HG02588 (cell line): ENCODE measurements at regions not wholly inside any gene's neighbourhood (a gene's known extent, or its start where the extent isn't known, plus 50 kb on each side); places are given as distances from the start of the nearest gene placed in this dataset.

ENCODE experiments used
- ATAC-seq: cut with Tn5 transposase; IDR thresholded peaks from one replicate; pipeline ENCODE4 v1.9.1; 2021; ENCODE audit warnings: mild to moderate bottlenecking, moderate library complexity; ENCODE audit not compliant: unreplicated experiment

DNA sequence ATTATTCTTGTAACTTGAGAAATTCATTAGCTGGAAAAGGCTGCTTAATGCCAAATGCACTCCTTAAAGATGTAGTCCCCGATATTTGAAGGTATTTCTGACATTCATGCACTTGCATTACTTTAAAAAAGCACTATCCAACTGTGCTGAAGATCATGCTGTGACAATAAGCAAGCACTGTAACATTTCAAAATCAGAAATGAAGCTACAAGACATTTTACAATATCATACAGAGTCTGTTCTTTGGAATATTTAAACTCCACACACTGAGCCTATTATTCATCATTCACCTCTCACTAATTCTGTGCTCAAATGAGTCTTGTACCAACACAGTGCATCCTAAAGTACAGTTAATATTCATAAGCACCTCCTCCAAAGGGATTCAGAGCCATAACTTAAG is 413.2 kb downstream of the CETN3 start:
- ATAC-seq: no peak

DNA sequence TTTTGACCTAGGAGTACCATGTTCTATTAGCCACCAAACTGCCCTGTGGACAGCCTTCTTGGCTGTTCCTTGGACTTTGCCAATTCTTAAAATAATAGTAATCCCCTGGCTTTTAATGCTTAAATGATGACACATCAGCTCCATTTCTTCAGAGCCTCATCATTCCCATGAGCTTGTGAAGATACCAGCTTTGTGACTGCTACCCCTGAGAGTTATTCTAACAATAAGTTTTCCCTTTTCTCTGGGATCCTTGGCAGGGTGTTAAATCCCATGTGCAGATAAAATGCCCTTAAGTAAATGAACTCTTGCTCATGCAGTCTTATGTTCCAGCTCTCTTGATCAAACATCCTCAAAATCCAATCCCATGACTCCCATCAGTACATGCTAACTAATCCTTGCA is 415.3 kb downstream of the CETN3 start:
- no peak for ATAC-seq

DNA sequence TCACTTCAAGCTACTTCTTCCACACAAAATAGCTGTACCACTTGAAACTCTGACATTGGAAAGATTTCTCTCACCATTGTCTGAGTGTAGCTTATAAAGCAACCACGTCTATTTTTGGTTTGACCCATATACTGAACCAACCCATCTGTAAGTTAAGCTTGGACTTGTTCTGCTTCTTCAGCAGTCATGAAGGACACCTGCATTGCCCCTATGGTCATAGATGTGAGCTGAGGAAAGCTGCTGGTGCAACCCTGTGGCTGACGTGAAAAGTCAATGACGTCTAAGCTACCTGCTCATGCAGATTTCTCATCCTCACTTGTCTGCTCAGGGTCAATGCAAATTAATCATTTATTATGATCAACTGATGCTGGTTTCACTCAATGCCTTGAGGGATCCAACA is 417.4 kb downstream of the CETN3 start:
- ATAC-seq: no peak

DNA sequence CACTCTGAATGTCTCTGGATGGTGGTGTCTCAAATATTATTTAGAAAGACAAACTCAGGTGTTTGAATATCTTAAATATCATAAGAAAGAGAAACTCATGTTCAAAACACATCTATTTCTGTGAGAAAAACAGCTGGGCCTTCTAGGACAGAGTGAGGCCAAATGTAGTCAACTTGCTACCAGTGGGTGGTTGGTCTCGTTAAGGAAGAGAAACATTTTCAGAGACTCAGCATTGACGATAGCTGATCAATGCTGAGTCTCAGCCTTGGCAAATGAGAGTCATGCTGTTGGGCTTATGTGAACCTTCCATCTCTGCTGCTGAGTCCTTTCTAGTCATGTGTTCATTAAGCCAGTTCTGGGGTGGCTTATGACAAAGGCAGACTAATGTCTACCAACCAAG is 418.0 kb downstream of the CETN3 start:
- no peak for ATAC-seq

DNA sequence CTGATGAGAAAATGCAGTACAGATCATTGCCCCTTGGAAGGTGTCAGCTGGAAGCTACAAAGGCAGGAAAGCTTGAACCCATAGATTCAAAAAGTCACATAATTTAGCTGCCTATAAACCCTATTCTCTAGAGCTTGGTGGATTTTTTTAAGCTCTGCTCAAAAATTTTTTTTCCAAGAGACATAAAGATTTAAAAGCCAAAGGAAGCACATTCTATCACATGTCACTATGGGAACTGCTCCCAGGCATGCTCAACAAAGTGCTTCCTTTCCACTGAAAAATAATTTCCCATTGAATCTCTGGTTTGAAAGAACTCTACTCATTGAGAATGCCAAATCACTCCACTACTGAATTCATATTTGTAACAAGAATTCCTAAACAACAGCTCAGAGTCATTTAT is 419.8 kb downstream of the CETN3 start:
- no peak for ATAC-seq

DNA sequence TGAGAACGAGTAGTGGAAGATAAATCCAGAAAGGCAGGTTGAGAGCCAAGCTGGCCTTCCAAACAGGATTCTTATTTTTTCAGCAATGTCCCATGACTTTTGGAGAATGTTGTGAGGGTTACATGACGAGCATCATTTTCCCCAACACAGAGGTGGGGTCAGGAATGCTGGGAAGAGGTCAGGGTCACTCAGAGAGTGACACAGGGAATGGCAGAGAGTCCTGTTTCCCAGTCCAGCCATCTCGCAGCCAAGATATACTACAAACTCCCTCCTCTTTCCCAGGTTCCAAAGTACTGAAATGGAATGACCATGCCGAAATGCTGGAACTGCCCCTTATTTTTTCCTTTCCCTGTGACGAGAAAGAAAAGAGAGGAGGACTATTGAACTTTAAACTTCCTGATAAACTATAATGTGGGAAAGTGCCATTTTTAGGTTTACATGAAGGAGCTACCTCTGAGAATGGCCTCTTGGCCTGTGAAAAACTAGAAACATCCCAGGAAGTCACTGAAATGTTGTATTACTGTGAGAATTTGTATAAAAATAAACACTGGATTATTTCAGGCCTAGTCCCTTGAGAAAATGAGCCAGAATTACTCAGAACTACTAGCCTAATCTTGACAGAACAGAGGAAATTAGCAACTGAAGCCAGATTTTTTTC is 420.4 kb downstream of the CETN3 start:
- no peak for ATAC-seq

DNA sequence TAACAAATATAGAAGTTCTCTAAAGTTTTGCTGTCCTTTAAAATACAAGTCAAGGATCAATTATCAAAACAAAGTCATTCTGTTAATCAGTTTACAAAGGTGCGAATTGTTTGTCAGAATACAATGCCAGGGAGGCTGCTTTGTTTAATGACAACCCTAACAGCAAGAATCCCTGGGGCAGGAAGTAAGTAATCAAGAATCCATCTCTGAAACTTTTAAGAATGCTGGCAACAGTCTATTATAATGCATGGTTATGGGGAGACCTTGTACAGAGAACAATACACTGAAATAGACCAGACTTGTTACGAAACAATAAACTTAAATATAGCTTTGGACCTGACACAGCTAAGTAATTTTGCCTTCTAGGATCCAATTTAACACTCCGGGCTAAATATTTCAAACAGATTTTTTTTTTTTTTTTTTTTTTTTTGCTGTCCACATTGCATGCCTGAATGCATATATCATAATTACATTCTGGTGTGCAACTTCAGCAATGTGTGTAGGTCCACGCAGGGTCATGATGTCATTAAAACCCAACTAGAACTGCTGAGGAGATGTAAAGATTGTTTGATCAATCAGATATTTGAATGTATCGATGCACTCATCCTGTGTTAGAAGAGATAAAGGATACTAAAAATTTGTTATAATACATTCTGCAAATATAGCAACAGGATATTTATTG is 421.3 kb downstream of the CETN3 start:
- no peak for ATAC-seq

DNA sequence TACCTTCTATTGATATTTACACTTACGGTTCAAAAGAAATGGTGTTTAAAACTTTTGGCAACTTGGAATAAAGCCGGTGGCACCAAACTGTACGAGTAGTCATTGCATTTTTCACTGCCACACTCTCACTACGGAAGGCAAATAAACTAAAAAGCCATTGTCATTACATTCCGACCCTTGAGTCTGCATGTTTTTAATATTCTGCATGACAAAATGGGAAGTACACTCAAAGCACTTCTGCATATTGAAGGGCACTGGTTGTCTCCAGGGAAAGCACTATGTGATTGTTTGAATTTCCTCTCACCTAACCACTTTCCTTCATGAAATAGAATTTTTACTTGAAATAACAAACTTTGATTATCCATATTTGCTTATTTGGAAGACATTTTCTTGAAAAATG is 426.3 kb downstream of the CETN3 start:
- ATAC-seq: no peak

DNA sequence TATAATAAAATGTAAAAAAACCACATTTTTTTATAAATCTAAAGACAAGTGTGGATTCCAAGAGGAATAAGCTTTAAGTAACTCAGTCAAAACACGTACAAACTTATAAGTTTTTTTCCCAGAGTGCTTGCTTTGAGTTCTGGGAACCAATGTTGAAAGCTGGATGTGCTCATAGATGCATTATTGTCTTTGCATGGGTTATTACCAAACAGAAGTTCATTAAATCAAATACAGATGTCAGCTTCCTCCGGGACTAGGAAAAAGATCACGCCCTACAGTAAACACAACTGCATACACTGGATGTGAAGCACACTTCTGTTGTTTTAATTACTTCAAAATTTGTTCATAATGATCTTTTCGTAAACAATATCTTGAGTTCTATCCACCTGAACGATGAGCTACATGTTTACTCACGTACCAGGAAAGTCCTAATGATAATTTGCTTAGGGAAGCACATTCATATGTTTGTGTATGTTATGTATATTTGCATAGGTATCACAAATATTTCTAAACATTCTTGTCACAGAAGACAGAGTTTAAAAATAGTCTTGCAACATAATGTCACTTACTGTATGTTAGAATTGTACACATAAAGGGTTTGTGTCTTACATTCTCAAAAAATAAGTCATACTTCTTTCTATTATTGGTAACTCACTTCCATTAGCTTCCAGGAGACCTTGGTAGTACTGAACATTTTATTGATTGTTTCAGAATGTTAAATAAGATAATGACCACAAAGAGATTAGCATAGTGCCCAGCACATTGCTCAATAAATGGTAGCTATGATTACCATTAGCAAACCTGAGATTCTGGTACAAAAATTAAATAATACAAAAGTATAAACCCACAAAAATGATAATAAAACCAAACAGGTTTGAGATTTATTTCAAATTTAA is 427.4 kb downstream of the CETN3 start:
- ATAC-seq: no peak

DNA sequence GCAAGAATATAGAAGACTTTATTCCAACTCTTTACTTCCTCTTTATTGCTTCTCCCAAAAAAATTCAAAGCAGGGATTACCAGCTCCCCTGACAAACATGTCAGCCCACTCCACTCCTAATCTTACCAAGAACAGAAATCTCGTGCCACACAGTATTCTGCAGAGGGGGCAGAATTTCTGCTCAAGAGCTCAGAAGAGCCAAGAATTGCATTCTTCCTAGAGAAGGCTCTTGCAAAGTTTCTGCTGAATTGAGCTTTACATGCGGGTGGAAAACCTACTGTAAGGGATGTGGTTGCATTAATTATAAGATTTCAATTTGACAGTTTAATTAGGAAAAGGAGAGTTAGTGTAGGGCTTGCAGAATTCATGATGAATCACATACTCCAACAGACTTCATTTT is 428.5 kb downstream of the CETN3 start:
- ATAC-seq: no peak

DNA sequence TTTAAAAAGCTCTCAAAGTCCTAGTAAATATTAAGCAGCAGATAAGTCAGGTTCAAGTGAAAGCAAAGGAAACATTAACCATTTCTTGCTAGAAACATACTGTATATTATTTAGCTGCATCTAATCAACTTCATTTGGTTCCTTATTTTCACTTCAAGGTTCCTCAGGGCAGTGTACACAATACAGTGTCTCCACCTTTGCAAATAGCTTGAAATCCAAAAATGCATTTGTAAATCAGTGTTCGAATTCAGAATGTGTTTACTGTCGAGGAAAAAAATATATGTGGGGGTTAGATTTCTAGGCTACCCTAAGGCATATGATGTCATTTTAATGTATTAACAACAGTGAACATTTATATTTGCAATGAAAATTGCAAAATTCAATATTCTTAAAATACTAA is 436.0 kb downstream of the CETN3 start:
- ATAC-seq: no peak

DNA sequence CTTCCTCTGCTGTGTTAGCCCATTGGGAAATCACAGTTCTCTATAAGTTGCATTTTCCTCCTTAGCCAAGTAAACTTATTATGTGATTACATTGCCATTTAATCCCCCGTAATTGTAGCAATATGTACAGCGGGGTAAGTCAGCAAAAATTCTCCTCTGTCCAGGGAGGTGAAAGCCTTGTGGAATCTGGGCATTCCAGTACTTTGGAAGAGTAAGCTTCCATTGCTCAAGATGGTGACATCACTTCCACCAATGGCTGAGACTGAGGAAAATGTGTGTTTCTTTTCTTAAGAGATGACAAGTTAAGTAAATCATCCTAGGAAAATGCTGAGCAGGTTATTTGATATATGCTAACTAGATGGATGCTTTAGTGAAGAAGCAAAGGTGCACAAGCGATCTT is 436.7 kb downstream of the CETN3 start:
- no peak for ATAC-seq

DNA sequence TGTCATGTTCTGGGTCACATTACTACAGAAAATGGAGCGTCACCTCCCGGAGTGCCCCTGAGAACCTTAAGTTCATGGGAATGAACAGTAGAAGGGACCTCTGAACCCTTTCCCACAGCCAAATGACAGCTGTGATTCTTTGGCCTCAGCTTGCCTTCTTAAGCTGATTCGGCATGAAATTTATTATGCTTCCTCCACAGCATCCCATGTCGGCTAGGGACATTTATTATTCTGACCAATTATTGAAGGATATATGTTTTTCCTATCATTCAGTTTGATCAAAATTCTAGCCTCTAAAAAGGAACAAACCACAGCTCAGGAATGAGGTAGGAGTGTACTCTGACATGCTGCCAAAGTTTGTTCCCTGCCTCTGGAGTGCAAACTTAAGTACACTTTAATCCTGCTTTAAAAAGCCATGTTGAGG is 440.6 kb downstream of the CETN3 start:
- ATAC-seq: no peak

DNA sequence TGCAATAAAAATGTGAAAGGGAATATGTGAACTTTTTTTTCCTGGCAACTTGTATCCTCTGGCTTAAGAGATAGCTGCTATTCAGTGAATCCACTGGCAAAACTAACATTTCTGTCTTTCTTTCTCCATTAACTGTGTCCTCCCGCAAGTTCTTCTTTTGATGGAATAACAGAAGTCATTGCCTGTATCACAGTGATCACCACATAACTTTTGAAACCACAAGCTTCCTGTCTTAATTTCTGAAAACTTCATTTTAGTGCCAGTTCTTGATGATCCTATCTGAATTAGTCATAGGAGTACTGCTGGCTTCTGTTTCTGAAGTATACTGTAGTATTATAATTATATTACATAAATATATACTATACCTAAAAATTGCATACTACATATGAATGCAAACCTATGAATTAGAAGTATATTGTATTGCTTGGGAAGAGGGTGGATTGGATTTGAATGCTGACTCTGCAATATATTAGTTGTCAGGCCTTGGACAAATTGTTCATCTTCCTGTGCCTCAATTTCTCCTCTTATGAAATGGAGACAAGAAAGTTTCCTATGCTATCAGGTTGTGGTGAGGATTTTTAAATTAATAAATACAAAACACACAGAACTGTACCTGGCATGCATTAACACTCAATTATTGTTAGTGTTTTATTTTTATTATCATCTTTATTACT is 441.6 kb downstream of the CETN3 start:
- ATAC-seq: no peak

DNA sequence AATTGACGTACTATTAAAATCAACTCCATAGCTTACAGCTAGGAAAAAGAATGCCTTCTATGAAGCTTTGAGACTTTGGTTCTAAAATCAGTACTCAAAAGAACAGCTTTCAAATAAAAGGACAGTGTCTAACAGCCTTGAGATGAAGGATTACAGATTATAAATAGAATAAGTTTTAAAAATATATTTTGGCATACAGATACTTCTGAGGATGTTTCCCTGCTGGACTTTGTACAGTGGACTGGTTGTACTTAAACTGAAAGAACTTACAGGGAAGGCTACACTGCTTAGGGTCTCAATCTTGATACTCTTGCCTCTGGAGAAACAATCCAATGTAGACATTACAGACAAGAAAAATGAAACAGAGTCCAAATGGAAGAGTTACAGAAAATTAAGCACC is 452.7 kb downstream of the CETN3 start:
- ATAC-seq: no peak

DNA sequence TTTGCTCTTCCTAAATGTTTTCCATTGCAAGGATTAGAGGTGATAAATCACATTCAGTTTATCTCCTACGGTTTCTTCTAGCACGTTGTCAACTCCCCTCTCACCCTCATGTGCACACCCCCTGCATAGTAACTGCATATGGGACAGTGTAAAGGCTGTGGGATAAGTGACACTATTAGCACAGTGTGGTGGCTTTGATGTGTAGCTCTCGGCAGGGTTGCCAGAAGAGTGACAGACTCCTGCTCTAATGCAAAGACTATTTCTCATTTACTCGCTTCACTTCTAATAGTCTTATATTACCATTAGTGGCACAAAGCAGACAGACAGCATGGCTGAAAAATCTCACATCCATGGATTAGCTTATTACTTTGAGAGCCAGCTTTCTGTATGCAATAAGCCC is 454.6 kb downstream of the CETN3 start:
- no peak for ATAC-seq

DNA sequence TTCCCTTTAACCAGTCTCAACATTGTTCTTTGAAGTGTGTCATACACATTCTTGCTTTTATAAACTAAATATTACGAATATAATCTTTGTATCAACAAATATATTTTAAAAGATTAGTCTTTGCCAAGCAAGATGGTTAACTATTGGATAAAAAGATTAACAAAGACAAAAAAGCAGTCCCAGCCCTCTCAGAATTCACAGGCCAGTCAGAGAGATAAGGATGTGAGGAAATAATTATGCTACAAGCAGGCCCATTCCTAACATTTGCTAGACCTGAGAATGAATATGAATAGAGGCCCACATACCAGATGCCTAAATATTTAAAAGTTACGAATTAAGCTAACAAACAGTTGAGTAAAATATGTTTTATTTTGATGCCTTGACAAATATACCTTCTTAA is 457.7 kb downstream of the CETN3 start:
- no peak for ATAC-seq

DNA sequence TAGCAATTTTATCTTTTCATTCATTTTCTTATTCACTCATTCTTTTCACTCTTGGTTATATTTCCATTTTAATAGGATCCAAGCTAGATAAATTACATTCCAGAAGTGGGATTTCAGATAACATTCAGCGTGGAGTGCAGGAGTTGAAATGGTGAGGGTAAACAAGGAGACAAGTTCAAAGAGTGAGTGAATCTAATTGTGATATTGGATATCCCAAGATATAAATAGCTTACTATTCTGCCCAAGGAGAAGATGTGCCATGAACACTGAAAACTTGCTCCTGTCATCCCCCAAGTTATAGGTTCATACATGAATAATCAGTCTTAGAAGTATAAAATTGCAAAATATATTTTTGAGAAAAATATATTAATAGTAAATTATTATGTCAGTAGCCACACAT is 459.3 kb downstream of the CETN3 start:
- ATAC-seq: no peak

DNA sequence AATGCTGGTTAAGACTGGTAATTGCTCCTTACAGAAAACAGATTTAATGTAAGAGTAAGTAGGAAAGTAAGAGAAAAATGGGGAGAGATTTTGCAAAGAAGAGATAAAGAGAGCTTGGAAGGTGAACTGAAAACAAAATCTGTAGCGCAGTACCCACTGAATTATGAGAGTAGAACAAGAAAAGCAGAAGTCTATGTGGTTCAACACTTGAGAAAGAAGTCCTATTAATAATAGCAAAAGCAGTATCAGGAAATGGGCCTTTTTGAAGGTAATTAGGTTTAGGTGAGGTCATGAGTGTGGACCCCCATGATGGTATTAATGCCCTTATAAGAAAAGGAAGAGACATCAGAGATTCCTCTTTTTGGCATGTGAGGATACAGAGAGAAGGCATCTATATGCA is 460.6 kb downstream of the CETN3 start:
- no peak for ATAC-seq

DNA sequence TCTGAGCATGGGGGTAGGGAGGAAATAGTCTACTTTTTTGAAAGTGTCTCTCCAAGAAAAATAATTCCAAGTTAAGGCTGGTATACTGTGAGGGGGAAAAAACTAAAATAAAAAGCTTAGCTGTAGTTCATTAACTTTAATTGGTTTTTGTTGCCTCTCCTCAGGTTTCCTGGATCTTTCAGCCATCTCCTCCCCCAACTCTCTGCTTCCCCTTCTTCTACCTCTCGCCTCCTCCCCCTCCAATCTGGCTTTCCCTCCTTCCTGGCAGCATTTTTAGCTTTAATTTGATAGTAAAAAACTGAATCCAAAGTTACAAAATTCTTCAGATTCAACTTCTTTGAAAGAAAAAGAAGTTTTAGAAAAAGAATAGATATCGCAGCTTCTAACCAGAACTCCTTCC is 462.6 kb downstream of the CETN3 start:
- no peak for ATAC-seq

DNA sequence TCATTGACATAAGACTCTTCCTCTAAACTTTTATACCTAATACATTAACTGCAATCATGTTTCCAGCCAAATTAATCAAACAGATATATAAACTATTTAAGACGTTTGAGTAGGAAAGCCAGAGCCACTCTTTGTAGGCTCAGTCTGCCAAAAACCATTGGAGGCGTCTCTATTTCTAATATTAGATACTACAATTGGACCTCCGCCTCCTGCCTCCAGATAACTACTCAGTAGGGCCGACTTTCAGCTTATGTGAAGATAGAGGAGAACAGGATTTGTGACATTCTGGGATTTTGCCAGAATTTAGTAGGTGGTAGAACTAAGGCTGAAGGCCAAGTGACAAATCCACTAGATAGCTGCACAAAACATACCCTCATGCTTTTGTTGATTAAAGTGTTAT is 463.0 kb downstream of the CETN3 start:
- no peak for ATAC-seq
